Endothelial cell of umbilical vein (primary cell): ENCODE measurements at regions not wholly inside any gene's neighbourhood (a gene's known extent, or its start where the extent isn't known, plus 50 kb on each side); places are given as distances from the start of the nearest gene placed in this dataset.

Source experiments
- BruUV-seq: library from RNA; stranded (reverse); fragments of 400-500 nt; replicated peaks from 2 replicates; lab custom pipeline; 2021; lab: Mats Ljungman, UMichigan
- CTCF ChIA-PET: fragments of 300-600, 350-600 bp; sonication (Branson Sonifier 250); formaldehyde crosslinking; loops from one replicate; lab custom pipeline; 2021; ENCODE audit warnings: antibody characterized with exemption, inconsistent platforms; lab: Charles Lee
- POLR2A ChIA-PET: fragments of 300-600, 350-600 bp; sonication (Branson Sonifier 250); formaldehyde crosslinking; loops from one replicate; lab custom pipeline; 2021; ENCODE audit warnings: antibody characterized with exemption, inconsistent platforms; lab: Charles Lee
- DNase-seq: peaks from one replicate; pipeline ENCODE4 v3.0.0-alpha.2; 2011; ENCODE audit warnings: low read depth, low spot score
- FAIRE-seq: peaks from 2 replicates; lab custom pipeline; 2011; peaks lifted over from hg19 to GRCh38; lab: Jason Lieb, UNC
- H2AFZ ChIP-seq: 2 replicates; pipeline ENCODE4 v1.6.0; 2012; ENCODE audit warnings: low read depth, low read length, control low read depth, inconsistent platforms
- H3K27ac ChIP-seq: 2 replicates; pipeline ENCODE4 v1.5.1; 2011; ENCODE audit warnings: low read depth, mild to moderate bottlenecking, control low read depth, low read length, moderate library complexity; ENCODE audit not compliant: insufficient read depth
- H3K27me3 ChIP-seq, 2 experiments: 2 replicates each; pipeline versions ENCODE4 v1.6.0 to v1.6.1; 2011; ENCODE audit warnings: low read length in 2 of 2, mixed read lengths in 1 of 2; ENCODE audit not compliant: control insufficient read depth in 2 of 2, insufficient read depth in 2 of 2
- H3K36me3 ChIP-seq, 2 experiments: 2 replicates in 1 of 2; 3 replicates in 1 of 2; pipeline ENCODE4 v1.5.1; 2011; ENCODE audit warnings: low read length in 2 of 2, mild to moderate bottlenecking in 1 of 2, moderate library complexity in 1 of 2; ENCODE audit not compliant: control insufficient read depth in 2 of 2, insufficient read depth in 2 of 2; ENCODE audit errors: extremely low read depth in 1 of 2
- H3K4me1 ChIP-seq: 3 replicates; pipeline ENCODE4 v1.5.1; 2011; ENCODE audit warnings: mild to moderate bottlenecking, low read length; ENCODE audit not compliant: control insufficient read depth, insufficient read depth; ENCODE audit errors: extremely low read depth
- H3K4me2 ChIP-seq: 2 replicates; pipeline ENCODE4 v1.6.1; 2011; ENCODE audit warnings: low read length, control low read depth, mixed read lengths; ENCODE audit not compliant: insufficient read depth
- H3K4me3 ChIP-seq, 3 experiments: fragments of 200-600 bp in 1 of 3; sonication (generic), shearing (Covaris generic) in 1 of 3; replicated peaks in 1 of 3; 2 replicates each; pipeline ENCODE4 v1.5.1; 2011 to 2016; ENCODE audit warnings: control low read depth in 3 of 3, low read length in 3 of 3, mild to moderate bottlenecking in 2 of 3, inconsistent platforms in 1 of 3, low read depth in 1 of 3, moderate library complexity in 1 of 3; ENCODE audit not compliant: insufficient read depth in 1 of 3
- H3K79me2 ChIP-seq: 2 replicates; pipeline ENCODE4 v1.6.0; 2012; ENCODE audit warnings: low read length, inconsistent platforms; ENCODE audit not compliant: control insufficient read depth, insufficient read depth
- H3K9ac ChIP-seq: replicated peaks from 2 replicates; pipeline ENCODE3; 2011; ENCODE audit warnings: low read length, control low read depth; ENCODE audit not compliant: insufficient read depth; ENCODE audit errors: extremely low read depth
- H3K9me1 ChIP-seq: replicated peaks from 3 replicates; pipeline ENCODE4 v1.6.0; 2011; ENCODE audit warnings: mild to moderate bottlenecking, low read length; ENCODE audit not compliant: control insufficient read depth, insufficient read depth; ENCODE audit errors: extremely low read depth
- H3K9me3 ChIP-seq: replicated peaks from 2 replicates; pipeline ENCODE4 v1.5.1; 2012; ENCODE audit warnings: low read length, inconsistent platforms; ENCODE audit not compliant: control insufficient read depth, insufficient read depth
- H4K20me1 ChIP-seq: replicated peaks from 2 replicates; pipeline ENCODE3; 2011; ENCODE audit warnings: mild to moderate bottlenecking, low read length; ENCODE audit not compliant: control insufficient read depth, insufficient read depth; ENCODE audit errors: extremely low read depth
- CTCF ChIP-seq, 2 donors: IDR thresholded peaks; 1 replicate in 1 of 2; 2 replicates in 1 of 2; pipeline ENCODE4 v1.5.1; 2011; ENCODE audit warnings: low read length in 2 of 2, mild to moderate bottlenecking in 2 of 2, moderate library complexity in 2 of 2, control low read depth in 1 of 2, inconsistent platforms in 1 of 2, low read depth in 1 of 2; ENCODE audit not compliant: insufficient read depth in 1 of 2; ENCODE audit errors: extremely low read depth in 1 of 2
- EZH2 ChIP-seq: IDR thresholded peaks from 2 replicates; pipeline ENCODE4 v1.6.1; 2012; ENCODE audit warnings: borderline replicate concordance, low read depth, mild to moderate bottlenecking, moderate library complexity, low read length, inconsistent platforms; ENCODE audit not compliant: severe bottlenecking
- FOS ChIP-seq: IDR thresholded peaks from 2 replicates; pipeline ENCODE4 v1.6.1; 2011; ENCODE audit warnings: mild to moderate bottlenecking, low read length, moderate library complexity, borderline replicate concordance; ENCODE audit not compliant: insufficient read depth
- GATA2 ChIP-seq: IDR thresholded peaks from 2 replicates; pipeline ENCODE4 v1.7.0; 2011; ENCODE audit warnings: low read depth, mild to moderate bottlenecking, moderate library complexity, mixed read lengths, low read length; ENCODE audit not compliant: insufficient read length, insufficient read depth
- JUN ChIP-seq: IDR thresholded peaks from 2 replicates; pipeline ENCODE4 v1.6.1; 2011; ENCODE audit warnings: borderline replicate concordance, low read depth; ENCODE audit not compliant: insufficient read length, insufficient read depth
- MAX ChIP-seq: IDR thresholded peaks from 2 replicates; pipeline ENCODE4 v1.6.1; 2011; ENCODE audit not compliant: insufficient read depth, insufficient read length
- MYC ChIP-seq: IDR thresholded peaks from one replicate; pipeline ENCODE4 v1.6.1; 2011; ENCODE audit warnings: mild to moderate bottlenecking, low read depth, low read length
- POLR2A ChIP-seq: IDR thresholded peaks from 2 replicates; pipeline ENCODE4 v1.6.1; 2012; ENCODE audit warnings: low read depth, mild to moderate bottlenecking, control low read depth, low read length
- POLR2AphosphoS5 ChIP-seq: IDR thresholded peaks from 2 replicates; pipeline ENCODE4 v1.6.1; 2012; ENCODE audit warnings: low read depth, mild to moderate bottlenecking, control low read depth, low read length, moderate library complexity; ENCODE audit not compliant: insufficient read depth
- dilution Hi-C: fragments of 300-500 bp; cut with MboI; formaldehyde crosslinking; loops from one replicate; pipeline ENCODE4 v1.15.0; 2019; ENCODE audit warnings: low sequenced_read_pairs; ENCODE audit not compliant: extremely low pct_ligation_motif_present
- intact Hi-C: fragments of 100-400 bp; cut with micrococcal nuclease; formaldehyde crosslinking; loops from one replicate; pipeline ENCODE4 v1.10.0; 2022

- no peaks in the 10 kb centered on the region for H3K9me1 ChIP-seq
- no peaks in the 10 kb centered on the region for H3K4me1 ChIP-seq
- no peak overlapping the region for H3K27ac ChIP-seq
- H3K27me3 ChIP-seq, result no peaks in the 10 kb centered on the region
- DNase-seq (no peak), FAIRE-seq (no peak)
- H3K4me2 ChIP-seq, result no peak overlapping the region
- no peaks in the 10 kb centered on the region for H3K79me2 ChIP-seq
- POLR2A ChIA-PET, result no interaction called here
- H4K20me1 ChIP-seq, result no peaks in the 10 kb centered on the region
- CTCF ChIA-PET, result no interaction called here
- no peak overlapping the region for H3K4me3 ChIP-seq
- TF ChIP-seq EZH2 (no peak), MAX (no peak), CTCF (IDR thresholded peaks at IDR 0.05; ENCODE audit: extremely low read depth in 1 of 2, insufficient read depth in 1 of 2, low read depth in 1 of 2, low read length in 2 of 2) (no peak), GATA2 (no peak), MYC (no peak)
- H3K9ac ChIP-seq, result no peak overlapping the region
- dilution Hi-C loops, result no loop called here
- H3K36me3 ChIP-seq, result no peaks in the 10 kb centered on the region
- no peaks in the 10 kb centered on the region for H3K9me3 ChIP-seq
- H2AFZ ChIP-seq, result no peak overlapping the region
- BruUV-seq, result no TSS peak
- intact Hi-C loops, result no loop called here
Observed at GRCh38 chr6:120137492-120137891, 787.9 kb upstream of the MAN1A1 start.

GRCh38 chr6:120129228-120129627 lies 779.7 kb upstream of the MAN1A1 start:
- BruUV-seq, result no TSS peak
- ChIA-PET POLR2A (no interaction called here), CTCF (no interaction called here)

More at GRCh38 chr6:120129228-120129627, 779.7 kb upstream of the MAN1A1 start:
- no peak overlapping the region for H3K9ac ChIP-seq
- H3K36me3 ChIP-seq, result no peaks in the 10 kb centered on the region
- FAIRE-seq, result no peak
- dilution Hi-C loops, result no loop called here
- DNase-seq, result no peak
- TF ChIP-seq POLR2A (no peak), MAX (no peak), EZH2 (no peak), MYC (no peak), JUN (no peak), GATA2 (no peak), CTCF (IDR thresholded peaks at IDR 0.05; ENCODE audit: extremely low read depth in 1 of 2, insufficient read depth in 1 of 2, low read depth in 1 of 2, low read length in 2 of 2) (no peak), POLR2AphosphoS5 (no peak), FOS (no peak)
- no peak overlapping the region for H2AFZ ChIP-seq
- no peaks in the 10 kb centered on the region for H3K4me1 ChIP-seq
- H3K4me2 ChIP-seq, result no peak overlapping the region
- H3K27ac ChIP-seq, result no peak overlapping the region
- H3K9me1 ChIP-seq, result no peaks in the 10 kb centered on the region
- intact Hi-C loops, result no loop called here
- H3K4me3 ChIP-seq, result no peak overlapping the region
- H4K20me1 ChIP-seq, result no peaks in the 10 kb centered on the region
- H3K9me3 ChIP-seq, result no peaks in the 10 kb centered on the region
- no peaks in the 10 kb centered on the region for H3K27me3 ChIP-seq
- H3K79me2 ChIP-seq, result no peaks in the 10 kb centered on the region
